ENCODE measurements at regions not wholly inside any gene's neighbourhood (a gene's known extent, or its start where the extent isn't known, plus 50 kb on each side); places are given as distances from the start of the nearest gene placed in this dataset.

DNA sequence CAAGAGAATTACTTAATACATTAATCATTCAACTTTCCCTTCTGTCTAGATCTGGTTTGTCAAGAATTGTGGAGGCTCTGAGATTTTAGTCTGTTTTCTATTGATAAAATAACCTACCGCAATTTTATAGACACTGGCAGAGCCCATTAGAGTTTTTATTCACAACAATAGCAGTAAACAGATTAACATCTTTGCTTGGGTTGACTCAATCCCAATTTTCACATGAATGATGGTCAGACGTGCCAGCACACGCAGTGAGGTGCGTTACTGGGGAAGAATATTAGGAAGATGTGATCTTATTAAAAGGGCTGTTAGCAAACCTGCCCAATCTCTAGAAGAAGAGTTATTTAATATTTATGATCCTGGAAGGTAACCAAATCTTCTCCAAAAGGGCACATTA, 736.6 kb downstream of the MRPL39 start:
- DNase-seq (ENCODE audit: low read depth) = no peak
- TF ChIP-seq, protein P1, sequence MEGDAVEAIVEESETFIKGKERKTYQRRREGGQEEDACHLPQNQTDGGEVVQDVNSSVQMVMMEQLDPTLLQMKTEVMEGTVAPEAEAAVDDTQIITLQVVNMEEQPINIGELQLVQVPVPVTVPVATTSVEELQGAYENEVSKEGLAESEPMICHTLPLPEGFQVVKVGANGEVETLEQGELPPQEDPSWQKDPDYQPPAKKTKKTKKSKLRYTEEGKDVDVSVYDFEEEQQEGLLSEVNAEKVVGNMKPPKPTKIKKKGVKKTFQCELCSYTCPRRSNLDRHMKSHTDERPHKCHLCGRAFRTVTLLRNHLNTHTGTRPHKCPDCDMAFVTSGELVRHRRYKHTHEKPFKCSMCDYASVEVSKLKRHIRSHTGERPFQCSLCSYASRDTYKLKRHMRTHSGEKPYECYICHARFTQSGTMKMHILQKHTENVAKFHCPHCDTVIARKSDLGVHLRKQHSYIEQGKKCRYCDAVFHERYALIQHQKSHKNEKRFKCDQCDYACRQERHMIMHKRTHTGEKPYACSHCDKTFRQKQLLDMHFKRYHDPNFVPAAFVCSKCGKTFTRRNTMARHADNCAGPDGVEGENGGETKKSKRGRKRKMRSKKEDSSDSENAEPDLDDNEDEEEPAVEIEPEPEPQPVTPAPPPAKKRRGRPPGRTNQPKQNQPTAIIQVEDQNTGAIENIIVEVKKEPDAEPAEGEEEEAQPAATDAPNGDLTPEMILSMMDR (conservative IDR thresholded peaks at IDR 0.05; ENCODE audit: low read depth, low read length) = no peak
- H3K4me3 ChIP-seq (ENCODE audit: low read length) = no peak overlapping the region

DNA sequence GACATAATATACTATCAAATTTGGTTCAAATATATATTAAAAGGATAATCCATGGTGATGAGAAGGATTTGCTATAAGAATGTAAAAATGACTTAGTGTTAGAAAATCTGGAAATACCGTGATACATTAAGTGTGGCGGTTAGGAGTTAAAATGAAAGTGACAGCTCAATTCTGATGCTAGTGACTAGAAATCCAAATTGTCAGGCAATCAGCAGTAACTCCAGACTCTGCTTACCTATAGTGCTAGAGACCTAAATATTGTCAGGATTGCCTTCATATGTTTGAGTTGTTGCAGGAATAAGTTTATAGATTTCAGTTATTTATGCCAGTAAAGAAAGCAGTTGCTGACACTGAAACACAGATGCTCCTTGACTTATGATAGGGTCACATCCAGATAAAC, 737.4 kb downstream of the MRPL39 start:
- no peak overlapping the region for H3K4me3 ChIP-seq (ENCODE audit: low read length)
- TF ChIP-seq, protein P1 (conservative IDR thresholded peaks at IDR 0.05; ENCODE audit: low read depth, low read length) = no peak
- DNase-seq (ENCODE audit: low read depth) = no peak

DNA sequence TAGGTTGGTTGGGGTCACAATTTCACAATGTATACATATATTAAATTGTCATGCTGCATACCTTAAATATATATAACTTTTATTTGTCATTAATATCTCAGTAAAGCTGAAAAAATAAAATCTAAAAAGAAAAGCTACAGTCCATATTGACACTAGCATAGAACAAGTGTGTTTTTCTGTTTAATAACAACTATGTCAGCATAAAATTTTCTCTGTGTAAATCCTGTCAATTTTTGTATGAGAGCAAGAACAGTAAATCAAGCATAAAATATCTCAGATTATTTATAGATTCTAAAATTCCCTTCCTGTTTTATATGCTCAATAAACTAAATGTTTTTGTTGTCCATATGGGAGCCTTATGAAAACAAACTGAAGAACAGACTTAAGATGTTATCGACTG, 739.2 kb downstream of the MRPL39 start:
- no peak overlapping the region for H3K4me3 ChIP-seq (ENCODE audit: low read length)
- TF ChIP-seq, protein P1 (conservative IDR thresholded peaks at IDR 0.05; ENCODE audit: low read depth, low read length) = no peak

DNA sequence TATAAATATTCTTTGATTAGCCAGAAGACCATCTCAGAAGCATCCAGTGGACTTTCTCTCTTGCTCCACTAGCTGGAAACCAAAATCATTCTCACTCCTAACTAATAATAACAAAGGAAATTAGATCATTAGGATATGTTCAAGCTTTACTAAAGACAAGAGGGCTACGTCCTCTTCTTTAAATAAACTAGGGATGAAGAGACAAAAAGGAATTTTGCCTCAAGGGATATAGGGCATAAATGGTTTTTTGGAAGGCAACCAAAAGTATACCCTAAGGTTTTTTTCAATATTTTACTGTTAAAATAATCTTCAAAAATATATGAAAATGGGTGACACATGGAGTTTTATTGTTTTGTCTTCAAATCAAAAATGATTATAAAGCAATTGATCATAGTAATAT, 745.8 kb downstream of the MRPL39 start:
- no peak for DNase-seq (ENCODE audit: low read depth)

More for the DNA sequence above, 739.2 kb downstream of the MRPL39 start:
- no peak for DNase-seq (ENCODE audit: low read depth)

DNA sequence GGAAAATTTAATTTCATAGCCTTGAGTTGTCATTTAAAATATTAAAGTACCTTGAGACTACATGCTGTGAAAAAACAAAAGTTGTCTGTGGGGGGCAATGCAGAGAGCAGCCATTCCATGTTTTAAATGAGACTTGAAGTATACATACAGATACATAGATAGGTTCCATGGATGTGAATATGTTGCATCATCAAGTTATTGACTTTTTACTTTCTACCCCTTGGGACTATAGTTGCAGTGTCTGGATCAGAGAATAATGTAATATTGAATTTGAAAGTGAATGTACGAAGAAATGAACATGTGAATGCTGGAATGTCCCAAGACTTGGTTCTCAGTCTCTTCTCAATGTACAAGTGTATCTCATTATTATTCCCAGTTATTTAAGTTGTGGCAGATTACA, 751.0 kb downstream of the MRPL39 start:
- DNase-seq (ENCODE audit: low read depth) = no peak
- H3K4me3 ChIP-seq (ENCODE audit: low read length) = no peak overlapping the region
- TF ChIP-seq, protein P1 (conservative IDR thresholded peaks at IDR 0.05; ENCODE audit: low read depth, low read length) = no peak

More for the DNA sequence above, 745.8 kb downstream of the MRPL39 start:
- TF ChIP-seq, protein P1 (conservative IDR thresholded peaks at IDR 0.05; ENCODE audit: low read depth, low read length) = no peak
- H3K4me3 ChIP-seq (ENCODE audit: low read length) = no peak overlapping the region

DNA sequence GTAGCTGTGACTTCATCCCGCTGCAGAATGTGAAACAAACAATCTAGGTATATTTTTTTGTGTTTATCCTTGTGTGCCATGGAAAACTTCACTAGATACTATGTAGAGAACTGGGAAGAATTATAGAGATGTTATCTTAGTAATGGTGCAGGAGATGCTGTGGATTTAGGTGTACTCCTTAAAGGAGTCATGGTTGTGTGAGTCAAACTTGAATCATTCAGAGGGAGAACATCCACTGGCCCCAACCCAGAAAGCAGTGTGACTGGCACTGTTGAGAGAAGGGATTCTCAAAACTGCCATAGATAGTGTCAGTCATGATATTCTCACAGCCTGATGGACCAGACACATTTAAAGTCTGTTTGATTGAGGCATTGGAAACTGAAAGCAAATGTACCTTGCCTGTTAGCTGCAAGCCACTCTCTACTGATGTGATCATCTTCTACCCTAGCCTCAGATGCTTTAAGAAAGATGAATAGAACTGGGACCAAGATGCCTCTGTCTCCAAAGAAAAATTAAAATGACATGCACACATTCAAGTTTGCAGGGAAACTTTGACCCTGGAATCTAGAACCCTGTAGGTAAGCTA, 754.6 kb downstream of the MRPL39 start:
- no peak overlapping the region for H3K4me3 ChIP-seq (ENCODE audit: low read length)
- TF ChIP-seq, protein P1 (conservative IDR thresholded peaks at IDR 0.05; ENCODE audit: low read depth, low read length) = no peak
- DNase-seq (ENCODE audit: low read depth) = no peak

DNA sequence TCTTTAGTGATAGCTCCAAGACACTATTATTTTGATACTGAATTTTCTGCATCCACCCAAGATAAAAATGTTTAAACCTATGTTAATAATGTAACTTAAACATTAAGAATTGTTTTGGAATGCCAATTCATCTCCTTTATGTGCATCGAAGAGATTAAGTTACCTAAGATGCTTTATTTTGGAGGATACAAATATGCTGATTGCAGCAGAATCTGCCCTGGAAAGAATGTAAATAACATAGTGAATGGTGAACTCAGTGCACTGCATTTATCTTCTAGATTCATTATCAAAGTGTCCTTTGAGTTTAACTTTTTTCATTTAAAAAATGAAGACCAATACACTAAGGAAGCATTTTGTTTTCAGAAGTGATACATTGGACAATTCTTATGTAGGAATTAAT, 757.2 kb downstream of the MRPL39 start:
- TF ChIP-seq, protein P1 (conservative IDR thresholded peaks at IDR 0.05; ENCODE audit: low read depth, low read length) = no peak
- H3K4me3 ChIP-seq (ENCODE audit: low read length) = no peak overlapping the region
- no peak for DNase-seq (ENCODE audit: low read depth)

All from retinal pigment epithelial cell (primary cell).